HEK293 (cell line): ENCODE measurements at regions not wholly inside any gene's neighbourhood (a gene's known extent, or its start where the extent isn't known, plus 50 kb on each side); places are given as distances from the start of the nearest gene placed in this dataset.
"Not testable (repeated sequence)": the region's sequence is repeated elsewhere in the genome, so short reads cannot be mapped to it uniquely, and the experiment has no call there.

Source experiments
- GLI4 ChIP-seq: fragments of 450-650 bp; formaldehyde crosslinking; IDR thresholded peaks from 2 replicates; pipeline ENCODE4 v1.5.1; 2016; ENCODE audit warnings: missing biosample characterization, missing genetic modification characterization
- KLF16 ChIP-seq: fragments of 450-650 bp; formaldehyde crosslinking; IDR thresholded peaks from 2 replicates; pipeline ENCODE4 v1.5.1; 2017; ENCODE audit warnings: missing biosample characterization, missing genetic modification characterization
- KLF9 ChIP-seq: fragments of 450-650 bp; formaldehyde crosslinking; IDR thresholded peaks from 2 replicates; pipeline ENCODE4 v1.5.1; 2016; ENCODE audit warnings: missing biosample characterization, missing genetic modification characterization, low read depth
- MEIS1 ChIP-seq: sonication (generic); formaldehyde crosslinking; IDR thresholded peaks from 2 replicates; pipeline ENCODE4 v1.8.1; 2022; ENCODE audit warnings: missing genetic modification reagents, mild to moderate bottlenecking, borderline replicate concordance
- ZNF112 ChIP-seq: fragments of 450-650 bp; formaldehyde crosslinking; IDR thresholded peaks from 2 replicates; pipeline ENCODE4 v1.5.0; 2017; ENCODE audit warnings: missing biosample characterization, missing genetic modification characterization
- ZNF146 ChIP-seq: fragments of 450-650 bp; formaldehyde crosslinking; IDR thresholded peaks from 2 replicates; pipeline ENCODE4 v1.5.1; 2016; ENCODE audit warnings: missing biosample characterization, missing genetic modification characterization
- ZNF366 ChIP-seq: fragments of 450-650 bp; formaldehyde crosslinking; conservative IDR thresholded peaks from 2 replicates; pipeline ENCODE4 v1.5.1; 2016; ENCODE audit warnings: missing biosample characterization, missing genetic modification characterization
- TF ChIP-seq, protein P1 (sequence below): fragments of 450-650 bp; formaldehyde crosslinking; IDR thresholded peaks from 2 replicates; pipeline ENCODE4 v1.5.1; 2016; ENCODE audit warnings: missing biosample characterization, missing genetic modification characterization

DNA sequence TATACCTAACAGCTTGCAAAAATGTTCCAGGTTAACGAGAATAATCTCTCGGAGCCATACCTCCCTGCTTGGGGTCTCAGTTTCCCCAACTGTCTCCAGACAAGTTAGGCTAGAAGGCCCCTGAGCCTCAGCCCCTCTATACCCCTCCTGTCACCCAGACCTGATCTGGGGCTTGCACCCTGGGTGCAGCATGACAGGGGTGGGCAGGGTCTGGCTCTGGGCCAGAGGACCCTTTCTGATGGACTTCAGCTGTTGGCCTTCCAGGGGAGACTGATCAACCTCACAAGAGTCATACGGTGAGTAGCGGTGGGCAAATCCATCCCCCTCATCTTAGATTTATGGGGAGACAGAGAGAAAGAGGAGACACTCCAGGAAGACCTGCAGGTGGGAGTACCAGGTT lies 416.9 kb downstream of the GOLGA6L6 start:
- TF ChIP-seq, protein P1, sequence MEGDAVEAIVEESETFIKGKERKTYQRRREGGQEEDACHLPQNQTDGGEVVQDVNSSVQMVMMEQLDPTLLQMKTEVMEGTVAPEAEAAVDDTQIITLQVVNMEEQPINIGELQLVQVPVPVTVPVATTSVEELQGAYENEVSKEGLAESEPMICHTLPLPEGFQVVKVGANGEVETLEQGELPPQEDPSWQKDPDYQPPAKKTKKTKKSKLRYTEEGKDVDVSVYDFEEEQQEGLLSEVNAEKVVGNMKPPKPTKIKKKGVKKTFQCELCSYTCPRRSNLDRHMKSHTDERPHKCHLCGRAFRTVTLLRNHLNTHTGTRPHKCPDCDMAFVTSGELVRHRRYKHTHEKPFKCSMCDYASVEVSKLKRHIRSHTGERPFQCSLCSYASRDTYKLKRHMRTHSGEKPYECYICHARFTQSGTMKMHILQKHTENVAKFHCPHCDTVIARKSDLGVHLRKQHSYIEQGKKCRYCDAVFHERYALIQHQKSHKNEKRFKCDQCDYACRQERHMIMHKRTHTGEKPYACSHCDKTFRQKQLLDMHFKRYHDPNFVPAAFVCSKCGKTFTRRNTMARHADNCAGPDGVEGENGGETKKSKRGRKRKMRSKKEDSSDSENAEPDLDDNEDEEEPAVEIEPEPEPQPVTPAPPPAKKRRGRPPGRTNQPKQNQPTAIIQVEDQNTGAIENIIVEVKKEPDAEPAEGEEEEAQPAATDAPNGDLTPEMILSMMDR (tag by site-specific recombination): not testable (repeated sequence)
- not testable (repeated sequence) for TF ChIP-seq KLF16 (tag by site-specific recombination); ZNF146 (tag by site-specific recombination); MEIS1 (CRISPR knock-in tag); KLF9 (tag by site-specific recombination); ZNF112; ZNF366 (tag by site-specific recombination); GLI4 (tag by site-specific recombination)
